Transverse colon (tissue), 4 donors: ENCODE measurements at regions not wholly inside any gene's neighbourhood (a gene's known extent, or its start where the extent isn't known, plus 50 kb on each side); places are given as distances from the start of the nearest gene placed in this dataset.

Experiments used
- EP300 ChIP-seq: sonication (generic); formaldehyde crosslinking; IDR thresholded peaks from one replicate; pipeline ENCODE4 v1.6.1; 2017; ENCODE audit warnings: antibody characterized with exemption, low read depth
- POLR2AphosphoS5 ChIP-seq, 3 donors: sonication (generic); formaldehyde crosslinking; IDR thresholded peaks; one replicate each; pipeline ENCODE4 v1.6.1; 2016; ENCODE audit warnings: antibody characterized with exemption in 3 of 3
- TF ChIP-seq, protein P1 (sequence below), 5 experiments: fragments of 200-600 bp in 3 of 5; fragments of 450-650 bp in 2 of 5; sonication (generic) in 3 of 5; IDR thresholded peaks; 1 replicate in 2 of 5; 2 replicates in 3 of 5; pipeline ENCODE4 v1.5.1; 2016 to 2017; ENCODE audit warnings: antibody characterized with exemption in 5 of 5, inconsistent platforms in 3 of 5, mild to moderate bottlenecking in 2 of 5, moderate library complexity in 1 of 5

DNA sequence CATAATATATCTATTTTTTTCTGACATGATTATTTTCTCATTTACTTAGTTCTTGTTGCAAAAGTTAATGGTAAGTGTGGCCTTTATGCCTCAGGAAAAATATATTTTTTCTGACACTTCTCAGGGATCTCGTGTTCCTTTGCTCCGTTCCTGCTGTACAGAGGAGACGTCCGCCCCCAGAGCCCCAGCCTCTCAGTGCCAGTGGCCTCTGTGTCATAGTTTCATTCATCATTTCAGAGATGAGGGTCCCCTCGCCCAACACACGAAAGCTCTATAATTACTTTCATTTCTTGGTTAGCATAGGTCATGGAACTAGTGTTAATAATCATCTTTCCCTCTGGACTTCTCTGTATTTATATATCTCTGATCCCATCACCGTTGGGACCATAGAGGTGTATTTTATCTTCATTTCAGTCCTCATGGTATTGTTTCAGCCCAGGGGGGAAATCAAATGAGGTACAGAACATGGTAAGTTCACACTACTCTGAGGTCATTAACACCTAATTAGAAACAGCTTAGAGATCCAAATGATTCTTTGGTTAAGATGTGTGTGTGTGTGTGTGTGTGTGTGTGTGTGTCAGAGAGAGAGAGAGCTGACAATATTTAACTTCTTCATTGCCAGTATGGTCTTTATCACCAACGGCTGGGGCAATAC is 631.1 kb upstream of the TENM3 start:
- TF ChIP-seq, protein P1, sequence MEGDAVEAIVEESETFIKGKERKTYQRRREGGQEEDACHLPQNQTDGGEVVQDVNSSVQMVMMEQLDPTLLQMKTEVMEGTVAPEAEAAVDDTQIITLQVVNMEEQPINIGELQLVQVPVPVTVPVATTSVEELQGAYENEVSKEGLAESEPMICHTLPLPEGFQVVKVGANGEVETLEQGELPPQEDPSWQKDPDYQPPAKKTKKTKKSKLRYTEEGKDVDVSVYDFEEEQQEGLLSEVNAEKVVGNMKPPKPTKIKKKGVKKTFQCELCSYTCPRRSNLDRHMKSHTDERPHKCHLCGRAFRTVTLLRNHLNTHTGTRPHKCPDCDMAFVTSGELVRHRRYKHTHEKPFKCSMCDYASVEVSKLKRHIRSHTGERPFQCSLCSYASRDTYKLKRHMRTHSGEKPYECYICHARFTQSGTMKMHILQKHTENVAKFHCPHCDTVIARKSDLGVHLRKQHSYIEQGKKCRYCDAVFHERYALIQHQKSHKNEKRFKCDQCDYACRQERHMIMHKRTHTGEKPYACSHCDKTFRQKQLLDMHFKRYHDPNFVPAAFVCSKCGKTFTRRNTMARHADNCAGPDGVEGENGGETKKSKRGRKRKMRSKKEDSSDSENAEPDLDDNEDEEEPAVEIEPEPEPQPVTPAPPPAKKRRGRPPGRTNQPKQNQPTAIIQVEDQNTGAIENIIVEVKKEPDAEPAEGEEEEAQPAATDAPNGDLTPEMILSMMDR (IDR thresholded peaks at IDR 0.05) = no peak
- TF ChIP-seq EP300 (no peak), POLR2AphosphoS5 (IDR thresholded peaks at IDR 0.05) (no peak)
